ENCODE measurements at regions not wholly inside any gene's neighbourhood (a gene's known extent, or its start where the extent isn't known, plus 50 kb on each side); places are given as distances from the start of the nearest gene placed in this dataset.
"Not testable (repeated sequence)": the region's sequence is repeated elsewhere in the genome, so short reads cannot be mapped to it uniquely, and the experiment has no call there.

DNA sequence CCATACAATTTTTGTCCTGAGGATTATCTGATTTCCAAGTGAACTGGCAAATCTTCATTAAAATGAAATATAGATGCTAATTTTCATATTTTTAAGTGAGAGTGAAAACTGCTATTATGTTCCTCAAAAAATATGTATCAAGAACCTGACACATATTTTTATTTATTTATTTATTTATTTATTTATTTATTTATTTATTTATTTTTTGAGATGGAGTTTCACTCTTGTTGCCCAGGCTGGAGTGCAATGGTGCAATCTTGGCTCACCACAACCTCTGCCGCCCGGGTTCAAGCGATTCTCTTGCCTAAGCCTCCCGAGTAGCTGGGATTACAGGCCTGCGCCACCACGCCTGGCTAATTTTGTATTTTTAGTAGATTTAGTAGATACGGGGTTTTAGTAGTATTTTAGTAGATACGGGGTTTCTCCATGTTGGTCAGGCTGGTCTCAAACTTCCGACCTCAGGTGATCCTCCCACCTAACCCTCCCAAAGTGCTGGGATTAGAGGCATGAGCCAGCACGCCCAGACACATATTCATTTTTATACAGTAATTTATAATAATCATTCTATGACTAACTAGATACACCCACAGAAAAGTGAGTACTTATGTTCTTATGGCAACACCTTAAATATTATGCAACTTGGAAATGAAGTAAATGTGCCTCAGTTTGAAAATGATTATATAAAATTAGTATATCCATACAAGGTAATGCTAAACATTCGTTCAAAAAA lies 248.3 kb downstream of the CDH7 start:
- DNase-seq (ENCODE audit: low spot score), result not testable (repeated sequence)

GRCh38 chr18:65995206-65995605 lies 244.4 kb downstream of the CDH7 start:
- no peak for DNase-seq (ENCODE audit: low spot score)

GRCh38 chr18:65994302-65994701 lies 243.5 kb downstream of the CDH7 start:
- DNase-seq (ENCODE audit: low spot score), result no peak

- no peak for DNase-seq (ENCODE audit: low spot score)
These were observed 240.3 kb downstream of the CDH7 start for GRCh38 chr18:65990944-65991708.

DNA sequence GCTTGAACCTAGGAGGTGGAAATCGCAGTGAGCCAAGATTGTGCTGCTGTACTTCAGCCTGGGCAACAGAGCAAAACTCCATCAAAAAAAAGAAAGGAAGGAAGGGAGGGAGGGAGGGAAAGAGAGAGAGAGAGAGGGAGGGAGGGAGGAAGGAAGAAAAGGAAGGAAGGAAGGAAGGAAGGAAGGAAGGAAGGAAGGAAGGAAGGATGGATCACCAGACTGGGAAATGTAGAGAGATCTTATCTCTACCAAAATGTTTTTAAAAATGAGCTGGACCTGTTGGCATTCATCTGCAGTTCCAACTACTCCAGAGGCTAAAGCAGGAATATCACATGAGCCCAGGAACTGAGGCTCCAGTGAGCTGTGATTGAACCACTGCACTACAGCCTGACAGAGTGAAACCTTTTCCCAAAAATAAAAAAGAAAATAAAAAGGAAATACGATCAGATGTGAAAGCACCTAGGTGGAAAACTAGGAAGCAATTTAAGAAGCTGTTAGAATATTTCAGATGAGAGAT lies 239.4 kb downstream of the CDH7 start:
- no peak for DNase-seq (ENCODE audit: low spot score)

DNA sequence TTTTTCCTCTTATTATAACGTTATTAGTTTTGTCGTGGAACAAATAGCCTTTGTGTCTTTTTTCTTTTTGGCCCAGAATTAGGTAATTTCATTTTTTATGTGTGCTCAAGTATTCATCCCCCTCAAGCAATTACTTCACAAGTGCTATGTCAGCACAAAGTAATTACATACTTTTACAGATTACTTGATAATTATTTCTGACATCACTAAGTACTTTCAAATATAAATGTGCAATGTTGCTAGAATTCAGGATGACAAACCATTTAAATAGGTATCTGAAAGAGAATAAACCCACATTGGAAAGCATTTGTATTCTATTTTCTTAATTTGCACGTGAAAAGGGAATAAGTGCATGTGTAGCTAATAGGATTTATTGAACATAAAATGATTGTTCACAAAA lies 238.2 kb downstream of the CDH7 start:
- DNase-seq (ENCODE audit: low spot score), result no peak

DNA sequence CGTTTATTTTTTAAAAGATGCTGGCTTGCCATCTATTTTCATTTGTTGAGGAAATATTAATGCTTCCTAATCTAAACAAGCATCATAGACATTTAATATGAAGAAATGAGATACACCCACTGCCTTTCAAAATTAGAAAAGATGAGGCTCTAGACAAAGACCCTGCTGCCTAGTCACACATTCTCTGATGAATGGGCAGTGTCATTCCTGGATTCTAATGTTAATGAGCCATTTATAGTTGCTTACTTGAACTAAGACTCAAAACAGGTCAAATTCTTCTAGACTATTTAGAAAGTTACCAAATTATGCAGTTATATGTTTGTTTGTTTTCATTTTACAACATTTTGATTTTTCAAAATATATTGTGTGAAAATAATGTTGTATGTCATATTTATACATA lies 237.6 kb downstream of the CDH7 start:
- DNase-seq (ENCODE audit: low spot score), result no peak

DNA sequence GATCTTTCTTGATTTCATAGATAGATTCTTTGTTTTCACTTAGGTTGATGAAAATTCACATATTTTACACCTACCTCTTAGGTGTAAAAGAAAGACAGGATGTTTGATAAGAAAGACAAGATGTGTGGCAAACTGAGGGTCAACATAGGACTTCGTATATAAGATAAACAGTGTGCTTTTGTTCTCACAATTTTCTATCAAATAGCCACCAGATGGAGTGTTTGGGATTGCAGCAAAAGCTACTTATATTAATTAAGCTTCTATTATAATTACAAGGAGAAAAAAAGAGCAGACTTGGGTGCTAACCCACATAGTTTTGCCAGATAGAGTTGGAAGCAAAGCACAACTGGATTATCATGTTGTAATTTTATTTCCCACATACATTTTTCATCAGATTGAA lies 232.9 kb downstream of the CDH7 start:
- DNase-seq (ENCODE audit: low spot score), result no peak

DNA sequence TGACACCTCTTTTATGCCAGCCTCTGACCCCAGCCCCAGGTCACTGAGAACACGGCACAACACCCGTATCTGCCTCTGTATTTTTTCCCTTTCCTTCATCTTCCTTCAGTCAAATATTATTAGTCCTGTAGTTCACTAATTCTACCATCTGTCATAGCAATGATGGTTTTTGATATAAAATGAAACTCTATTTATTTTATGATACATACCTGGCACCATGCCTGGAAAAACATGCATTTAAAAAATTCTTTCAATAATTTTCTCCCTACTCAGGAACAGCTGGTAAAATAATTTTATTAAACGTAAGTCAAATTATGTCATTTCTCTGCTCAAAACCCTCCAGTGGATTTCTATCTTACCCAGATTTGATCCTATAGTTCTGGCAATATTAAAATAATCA lies 224.7 kb downstream of the CDH7 start:
- DNase-seq (ENCODE audit: low spot score), result no peak

GRCh38 chr18:65974758-65975157 lies 223.9 kb downstream of the CDH7 start:
- no peak for DNase-seq (ENCODE audit: low spot score)

DNA sequence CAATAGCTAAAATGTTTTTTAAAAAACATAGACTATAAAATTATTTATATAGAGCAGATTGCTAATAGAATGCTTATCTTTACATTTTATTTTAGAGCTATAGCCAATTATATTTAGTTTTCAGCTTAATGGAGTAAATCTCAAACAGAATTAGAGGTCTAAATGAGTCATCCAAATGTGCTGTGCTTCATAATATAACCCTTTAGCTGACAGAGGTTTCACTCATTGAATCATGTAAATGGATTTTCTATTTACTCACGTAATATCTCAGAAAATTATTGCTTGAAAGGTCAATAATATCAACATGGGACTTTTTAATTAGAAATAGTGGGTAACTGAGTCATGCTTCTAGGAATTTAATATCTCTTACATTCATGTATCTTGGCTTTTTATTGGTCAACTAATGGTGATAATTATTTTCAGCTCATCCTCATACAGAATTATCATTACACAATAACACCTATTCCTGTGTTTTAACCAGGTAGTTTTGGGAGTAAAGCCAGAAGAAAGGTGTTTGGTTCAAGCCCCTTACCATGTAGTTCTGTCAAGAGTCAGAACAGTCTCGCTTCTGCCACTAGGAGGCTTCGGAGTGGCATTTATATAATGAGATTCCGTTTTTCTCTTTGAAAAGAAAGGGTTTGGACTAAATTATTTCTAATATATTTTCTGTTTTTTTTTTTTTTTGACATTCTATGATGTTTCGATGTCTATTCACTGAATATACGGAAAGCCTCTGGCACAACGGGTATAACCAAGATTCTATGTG lies 217.6 kb downstream of the CDH7 start:
- no peak for DNase-seq (ENCODE audit: low spot score)

DNA sequence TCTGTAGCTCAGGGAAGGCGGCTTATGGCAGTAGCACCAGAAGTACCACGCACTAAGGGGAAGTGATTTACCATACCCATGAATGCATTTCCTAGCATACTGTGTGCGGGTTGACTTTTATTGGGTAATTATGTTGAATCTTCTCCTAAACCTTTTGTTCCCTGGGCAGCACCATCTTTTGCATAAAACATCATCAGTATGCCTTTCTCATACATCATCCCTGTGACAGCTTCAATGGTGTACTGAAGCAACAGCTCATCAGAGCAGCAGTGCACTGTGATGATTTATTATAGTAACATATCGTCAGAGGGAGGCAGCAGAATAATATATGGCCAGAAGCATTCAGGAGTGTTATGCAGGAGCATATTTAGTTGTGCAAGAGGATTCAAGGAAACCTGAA lies 204.9 kb downstream of the CDH7 start:
- DNase-seq (ENCODE audit: low spot score), result no peak

DNA sequence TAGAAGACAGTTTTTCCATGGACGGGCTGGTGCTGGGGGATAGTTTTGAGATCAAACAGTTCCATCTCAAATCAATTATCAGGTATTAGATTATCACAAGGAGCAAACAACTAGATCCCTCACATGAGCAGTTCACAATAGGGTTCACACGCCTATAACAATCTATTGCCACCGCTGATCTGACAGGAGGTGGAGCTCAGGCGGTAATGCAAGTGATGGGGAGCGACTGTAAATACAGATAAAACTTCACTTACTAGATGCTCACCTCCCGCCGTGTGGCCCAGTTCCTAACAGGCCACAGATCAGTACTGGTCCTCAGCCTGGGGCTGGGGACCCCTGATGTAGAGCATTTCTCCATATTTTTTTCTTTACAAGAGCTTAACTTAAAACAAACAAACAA lies 203.6 kb downstream of the CDH7 start:
- no peak for DNase-seq (ENCODE audit: low spot score)

- no peak for DNase-seq (ENCODE audit: low spot score)
These were observed 196.0 kb downstream of the CDH7 start for GRCh38 chr18:65946777-65947176.

- no peak for DNase-seq (ENCODE audit: low spot score)
These were observed 192.5 kb downstream of the CDH7 start for GRCh38 chr18:65943268-65943667.

DNA sequence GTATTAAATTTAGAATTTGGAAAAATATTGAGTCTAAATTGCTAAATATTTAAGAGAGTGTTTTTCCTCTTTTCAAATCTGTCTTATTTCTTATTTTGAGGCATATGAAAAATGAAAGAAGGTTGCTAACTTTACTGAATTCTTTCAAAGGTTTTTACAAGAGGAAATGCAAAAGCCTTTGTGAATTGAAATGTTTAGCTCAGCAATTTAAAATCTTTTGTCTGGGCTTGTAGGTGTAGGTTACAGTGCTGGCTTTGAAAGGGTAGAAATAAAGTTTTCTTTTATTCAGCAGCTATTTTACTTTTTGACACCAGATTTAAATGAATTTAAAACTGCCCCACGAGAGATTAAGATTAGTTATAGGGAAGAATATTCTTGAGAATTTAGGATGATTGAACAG lies 192.0 kb downstream of the CDH7 start:
- no peak for DNase-seq (ENCODE audit: low spot score)

DNA sequence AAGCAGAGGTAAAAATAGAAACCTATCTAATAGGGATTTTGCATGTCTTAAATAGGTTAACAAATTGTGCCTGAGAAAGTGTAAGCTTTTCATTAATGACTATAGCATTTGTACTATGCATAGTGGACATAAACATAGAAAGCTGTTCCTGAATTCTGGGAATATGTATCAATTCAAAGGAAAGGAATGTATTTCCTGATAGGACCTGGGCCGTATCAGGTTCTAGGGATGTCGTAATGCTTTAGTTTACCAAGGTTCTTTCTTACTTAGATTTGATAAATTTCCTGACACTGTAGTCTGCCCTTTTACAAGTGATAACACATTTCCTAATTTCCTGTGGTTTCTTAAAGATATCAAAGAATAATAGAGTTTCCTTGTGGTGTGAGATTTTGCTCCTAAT lies 191.3 kb downstream of the CDH7 start:
- no peak for DNase-seq (ENCODE audit: low spot score)

DNA sequence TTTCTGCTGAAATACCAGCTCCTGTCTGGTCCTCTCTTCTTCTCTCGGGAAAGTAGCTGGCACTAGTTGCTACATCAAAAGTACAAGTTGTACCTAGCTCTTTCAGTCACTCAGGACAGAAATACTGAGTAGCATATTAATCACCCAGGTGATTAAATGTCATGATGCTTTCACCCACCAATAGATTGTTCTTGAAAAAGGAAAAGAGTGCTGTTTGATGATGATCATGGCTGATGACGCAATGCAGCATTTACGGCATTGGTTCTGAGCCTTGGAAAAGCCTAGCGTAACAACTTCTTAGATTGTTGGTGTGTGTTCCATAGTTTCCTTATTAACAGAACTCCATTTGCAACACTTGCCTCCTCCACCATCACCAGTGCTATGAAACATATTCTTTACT lies 190.7 kb downstream of the CDH7 start:
- DNase-seq (ENCODE audit: low spot score), result no peak

Measured in HuH-7 (cell line).